Vagina (tissue), 2 donors: ENCODE measurements at regions not wholly inside any gene's neighbourhood (a gene's known extent, or its start where the extent isn't known, plus 50 kb on each side); places are given as distances from the start of the nearest gene placed in this dataset.
"Not testable (repeated sequence)": the region's sequence is repeated elsewhere in the genome, so short reads cannot be mapped to it uniquely, and the experiment has no call there.

ENCODE experiments used
- DNase-seq, 2 donors: peaks; one replicate each; pipeline ENCODE4 v3.0.0-alpha.2; 2017; ENCODE audit errors: extremely low spot score in 2 of 2
- H3K27ac ChIP-seq: fragments of 200-600 bp; sonication (generic); one replicate; pipeline ENCODE4 v1.5.1; 2019
- H3K27me3 ChIP-seq: fragments of 200-600 bp; sonication (generic); one replicate; pipeline ENCODE4 v1.5.1; 2019
- H3K36me3 ChIP-seq, 2 donors: fragments of 200-600 bp; sonication (generic); one replicate each; pipeline ENCODE4 v1.5.1; 2017 to 2019
- H3K4me1 ChIP-seq: fragments of 200-600 bp; sonication (generic); one replicate; pipeline ENCODE4 v1.5.1; 2019
- H3K4me3 ChIP-seq, 2 donors: fragments of 200-600 bp; sonication (generic); 1 replicate in 1 of 2; 2 replicates in 1 of 2; pipeline ENCODE4 v1.5.1; 2016 to 2019
- H3K9me3 ChIP-seq: fragments of 200-600 bp; sonication (generic); one replicate; pipeline ENCODE4 v1.5.1; 2019
- POLR2A ChIP-seq, 2 donors: fragments of 450-650 bp; IDR thresholded peaks; one replicate each; pipeline ENCODE4 v1.6.1; 2017; ENCODE audit warnings: antibody characterized with exemption in 2 of 2, mild to moderate bottlenecking in 2 of 2, moderate library complexity in 2 of 2
- POLR2AphosphoS5 ChIP-seq, 2 donors: sonication (generic); formaldehyde crosslinking; IDR thresholded peaks; one replicate each; pipeline ENCODE4 v1.9.0; 2017; ENCODE audit warnings: antibody characterized with exemption in 2 of 2, mild to moderate bottlenecking in 2 of 2, low read depth in 1 of 2; ENCODE audit not compliant: insufficient read depth in 1 of 2
- intact Hi-C: fragments of 100-400 bp; cut with DNase I; formaldehyde crosslinking; loops from one replicate; pipeline ENCODE4 v1.15.1; 2023
- TF ChIP-seq, protein P1 (sequence below), 3 experiments: fragments of 450-650 bp in 2 of 3; fragments of 200-600 bp in 1 of 3; sonication (generic) in 1 of 3; IDR thresholded peaks; one replicate each; pipeline ENCODE4 v1.5.1; 2017 to 2019; ENCODE audit warnings: antibody characterized with exemption in 3 of 3, mild to moderate bottlenecking in 2 of 3, moderate library complexity in 2 of 3

DNA sequence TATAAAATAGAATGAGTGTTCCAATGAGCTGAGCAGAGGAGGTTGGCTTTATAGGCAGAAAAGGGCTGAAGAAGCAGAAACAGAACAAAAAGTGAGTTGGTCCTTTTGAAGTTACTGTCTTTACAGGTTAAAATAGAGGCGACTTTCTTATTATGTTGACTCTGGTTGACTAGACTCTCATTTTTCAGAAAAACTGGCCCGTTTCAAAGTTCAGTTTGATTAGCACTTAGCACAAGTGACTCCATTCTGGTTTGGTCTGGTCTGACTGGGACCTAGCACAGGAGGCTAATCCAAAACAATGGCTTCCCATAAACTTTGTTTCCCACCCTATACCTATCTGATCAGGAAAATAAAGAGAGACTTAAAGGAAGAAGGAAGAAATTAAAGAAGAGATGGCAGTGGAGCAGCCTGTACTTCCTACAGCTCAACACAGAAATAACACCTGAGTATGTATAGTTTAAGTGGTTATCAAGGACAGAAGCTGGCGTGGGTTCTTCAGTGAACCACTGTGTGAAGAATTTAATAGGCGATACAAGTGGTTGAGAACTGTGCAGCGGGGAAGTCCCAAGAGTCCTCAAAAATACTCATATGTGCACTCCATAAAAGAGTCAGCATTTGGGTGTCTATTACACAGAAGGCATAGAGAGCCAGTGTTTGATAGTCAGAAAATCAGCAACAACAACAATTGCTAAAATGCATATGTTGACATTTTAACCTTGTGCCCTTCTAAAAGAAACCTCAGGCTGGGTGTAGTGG lies 554.8 kb upstream of the HTR2C start:
- Histone ChIP-seq H3K4me1 (no peaks in the 10 kb centered on the region), H3K9me3 (no peaks in the 10 kb centered on the region), H3K27me3 (no peaks in the 10 kb centered on the region), H3K4me3 (no peak overlapping the region), H3K27ac (no peak overlapping the region), H3K36me3 (no peaks in the 10 kb centered on the region)
- intact Hi-C loops = no loop called here
- no peak for DNase-seq
- TF ChIP-seq POLR2A (IDR thresholded peaks at IDR 0.05) (no peak), POLR2AphosphoS5 (IDR thresholded peaks at IDR 0.05; ENCODE audit: insufficient read depth in 1 of 2, low read depth in 1 of 2) (no peak)
- TF ChIP-seq, protein P1, sequence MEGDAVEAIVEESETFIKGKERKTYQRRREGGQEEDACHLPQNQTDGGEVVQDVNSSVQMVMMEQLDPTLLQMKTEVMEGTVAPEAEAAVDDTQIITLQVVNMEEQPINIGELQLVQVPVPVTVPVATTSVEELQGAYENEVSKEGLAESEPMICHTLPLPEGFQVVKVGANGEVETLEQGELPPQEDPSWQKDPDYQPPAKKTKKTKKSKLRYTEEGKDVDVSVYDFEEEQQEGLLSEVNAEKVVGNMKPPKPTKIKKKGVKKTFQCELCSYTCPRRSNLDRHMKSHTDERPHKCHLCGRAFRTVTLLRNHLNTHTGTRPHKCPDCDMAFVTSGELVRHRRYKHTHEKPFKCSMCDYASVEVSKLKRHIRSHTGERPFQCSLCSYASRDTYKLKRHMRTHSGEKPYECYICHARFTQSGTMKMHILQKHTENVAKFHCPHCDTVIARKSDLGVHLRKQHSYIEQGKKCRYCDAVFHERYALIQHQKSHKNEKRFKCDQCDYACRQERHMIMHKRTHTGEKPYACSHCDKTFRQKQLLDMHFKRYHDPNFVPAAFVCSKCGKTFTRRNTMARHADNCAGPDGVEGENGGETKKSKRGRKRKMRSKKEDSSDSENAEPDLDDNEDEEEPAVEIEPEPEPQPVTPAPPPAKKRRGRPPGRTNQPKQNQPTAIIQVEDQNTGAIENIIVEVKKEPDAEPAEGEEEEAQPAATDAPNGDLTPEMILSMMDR (IDR thresholded peaks at IDR 0.05) = no peak

DNA sequence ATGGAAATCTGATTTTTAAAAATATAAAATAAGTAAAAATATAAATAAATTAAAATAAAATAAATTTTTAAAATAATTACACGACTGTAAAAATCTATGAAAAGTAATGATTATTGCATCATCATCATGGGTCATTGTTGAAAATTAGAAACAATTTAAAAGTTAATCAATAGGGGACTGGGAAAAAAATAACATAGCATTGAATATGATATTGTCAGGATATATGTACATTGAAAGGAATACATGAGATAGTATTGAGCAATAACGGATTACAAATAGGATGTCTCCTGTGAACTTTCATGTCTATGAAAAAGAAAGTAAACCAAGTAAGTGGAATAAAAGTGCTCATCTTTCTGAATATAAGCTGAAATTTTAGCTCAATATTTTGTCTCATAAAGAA lies 566.8 kb upstream of the HTR2C start:
- intact Hi-C loops = no loop called here
- no peak overlapping the region for H3K27ac ChIP-seq
- H3K9me3 ChIP-seq = no peaks in the 10 kb centered on the region
- no peaks in the 10 kb centered on the region for H3K4me1 ChIP-seq
- no peaks in the 10 kb centered on the region for H3K27me3 ChIP-seq
- no peak for DNase-seq
- TF ChIP-seq POLR2AphosphoS5 (IDR thresholded peaks at IDR 0.05; ENCODE audit: insufficient read depth in 1 of 2, low read depth in 1 of 2) (no peak), POLR2A (IDR thresholded peaks at IDR 0.05) (no peak)
- TF ChIP-seq, protein P1 (IDR thresholded peaks at IDR 0.05) = no peak
- no peaks in the 10 kb centered on the region for H3K36me3 ChIP-seq
- no peak overlapping the region for H3K4me3 ChIP-seq

DNA sequence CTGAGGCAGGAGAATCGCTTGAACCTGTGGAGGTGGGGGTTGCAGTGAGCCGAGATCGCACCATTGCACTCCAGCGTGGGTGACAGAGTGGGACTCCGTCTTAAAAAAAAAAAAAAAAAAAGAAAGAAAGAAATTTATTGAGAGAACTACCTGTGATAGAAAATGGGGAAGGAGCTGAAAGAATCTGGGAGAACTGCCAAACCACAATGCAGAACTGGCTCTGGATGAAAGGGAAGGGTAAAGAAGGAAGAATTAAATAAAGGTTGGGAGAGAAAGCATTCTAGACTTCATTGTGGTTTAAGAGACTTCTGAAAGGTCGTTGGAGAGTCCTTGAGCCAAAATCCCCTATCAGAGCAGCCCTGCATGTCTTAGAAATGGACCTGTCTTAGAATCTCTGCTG lies 567.9 kb upstream of the HTR2C start:
- no peaks in the 10 kb centered on the region for H3K36me3 ChIP-seq
- no peak for TF ChIP-seq POLR2AphosphoS5 (IDR thresholded peaks at IDR 0.05; ENCODE audit: insufficient read depth in 1 of 2, low read depth in 1 of 2)
- TF ChIP-seq, protein P1 (IDR thresholded peaks at IDR 0.05) = no peak
- TF ChIP-seq POLR2A (IDR thresholded peaks at IDR 0.05) = no peak
- no peak overlapping the region for H3K4me3 ChIP-seq
- intact Hi-C loops = no loop called here
- no peaks in the 10 kb centered on the region for H3K9me3 ChIP-seq
- no peak for DNase-seq
- H3K4me1 ChIP-seq = no peaks in the 10 kb centered on the region
- no peak overlapping the region for H3K27ac ChIP-seq
- H3K27me3 ChIP-seq = no peaks in the 10 kb centered on the region

DNA sequence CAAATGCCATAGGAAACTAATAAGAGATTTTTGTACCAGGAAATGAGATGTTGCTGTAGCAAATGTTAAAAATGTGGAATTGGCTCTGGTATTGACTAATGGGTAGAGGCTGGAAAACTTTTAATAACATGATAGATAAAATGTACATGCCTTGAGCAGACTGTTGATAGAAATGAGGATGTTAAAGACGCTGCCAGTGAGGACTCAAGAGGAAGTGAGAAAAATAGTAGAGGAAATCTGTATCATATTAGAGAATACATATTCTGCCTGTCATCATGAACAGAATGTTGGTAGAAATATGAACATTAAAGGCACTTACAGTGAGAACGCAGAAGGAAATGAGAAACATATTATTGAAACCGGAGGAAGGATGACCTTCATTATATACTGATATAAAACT lies 577.2 kb upstream of the HTR2C start:
- Histone ChIP-seq H3K9me3 (no peaks in the 10 kb centered on the region), H3K4me3 (no peak overlapping the region)
- no peak for TF ChIP-seq POLR2AphosphoS5 (IDR thresholded peaks at IDR 0.05; ENCODE audit: insufficient read depth in 1 of 2, low read depth in 1 of 2)
- TF ChIP-seq, protein P1 (IDR thresholded peaks at IDR 0.05) = no peak
- TF ChIP-seq POLR2A (IDR thresholded peaks at IDR 0.05) = no peak

DNA sequence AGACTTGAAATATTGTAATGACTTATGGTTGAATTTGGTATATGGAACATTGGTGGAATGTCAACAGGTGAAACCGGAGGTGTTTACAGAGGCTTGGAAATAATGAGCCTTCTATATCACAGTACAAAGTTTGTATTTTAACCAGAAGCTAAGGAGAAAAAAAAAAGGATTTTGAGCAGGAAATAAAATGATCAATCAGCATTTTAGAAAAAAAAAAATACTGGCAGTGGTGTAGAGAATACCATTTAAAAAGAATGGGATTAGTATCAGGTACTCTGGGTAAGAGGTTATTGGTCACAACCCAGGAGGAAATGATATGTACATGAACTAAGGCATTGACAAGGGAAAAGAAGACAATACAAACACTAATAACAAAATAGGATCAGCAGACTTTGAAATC lies 587.1 kb upstream of the HTR2C start:
- H3K4me1 ChIP-seq = no peaks in the 10 kb centered on the region
- H3K27ac ChIP-seq = no peak overlapping the region
- H3K27me3 ChIP-seq = no peaks in the 10 kb centered on the region
- DNase-seq = no peak
- no peaks in the 10 kb centered on the region for H3K36me3 ChIP-seq
- TF ChIP-seq, protein P1 (IDR thresholded peaks at IDR 0.05) = no peak
- TF ChIP-seq POLR2A (IDR thresholded peaks at IDR 0.05) (no peak), POLR2AphosphoS5 (IDR thresholded peaks at IDR 0.05; ENCODE audit: insufficient read depth in 1 of 2, low read depth in 1 of 2) (no peak)
- H3K4me3 ChIP-seq = no peak overlapping the region
- no peaks in the 10 kb centered on the region for H3K9me3 ChIP-seq
- intact Hi-C loops = no loop called here

More for the DNA sequence above, 577.2 kb upstream of the HTR2C start:
- no peak for DNase-seq
- intact Hi-C loops = no loop called here
- H3K36me3 ChIP-seq = no peaks in the 10 kb centered on the region
- H3K27ac ChIP-seq = no peak overlapping the region
- no peaks in the 10 kb centered on the region for H3K4me1 ChIP-seq
- no peaks in the 10 kb centered on the region for H3K27me3 ChIP-seq

DNA sequence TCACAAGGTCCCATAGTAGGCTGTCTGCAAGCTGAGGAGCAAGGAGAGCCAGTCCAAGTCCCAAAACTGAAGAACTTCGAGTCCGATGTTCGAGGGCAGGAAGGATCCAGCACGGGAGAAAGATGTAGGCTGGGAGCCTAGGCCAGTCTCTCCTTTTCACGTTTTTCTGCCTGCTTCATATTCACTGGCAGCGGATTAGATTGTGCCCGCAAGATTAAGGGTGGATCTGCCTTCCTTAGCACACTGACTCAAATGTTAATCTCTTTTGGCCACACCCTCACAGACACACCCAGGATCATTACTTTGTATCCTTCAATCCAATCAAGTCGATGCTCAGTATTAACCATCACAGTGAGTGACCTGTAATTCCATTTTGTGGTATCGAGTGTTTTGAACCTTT lies 592.2 kb upstream of the HTR2C start:
- H3K36me3 ChIP-seq, H3K4me1 ChIP-seq, DNase-seq, intact Hi-C loops, H3K27me3 ChIP-seq, H3K4me3 ChIP-seq, H3K9me3 ChIP-seq, H3K27ac ChIP-seq: not testable (repeated sequence)

DNA sequence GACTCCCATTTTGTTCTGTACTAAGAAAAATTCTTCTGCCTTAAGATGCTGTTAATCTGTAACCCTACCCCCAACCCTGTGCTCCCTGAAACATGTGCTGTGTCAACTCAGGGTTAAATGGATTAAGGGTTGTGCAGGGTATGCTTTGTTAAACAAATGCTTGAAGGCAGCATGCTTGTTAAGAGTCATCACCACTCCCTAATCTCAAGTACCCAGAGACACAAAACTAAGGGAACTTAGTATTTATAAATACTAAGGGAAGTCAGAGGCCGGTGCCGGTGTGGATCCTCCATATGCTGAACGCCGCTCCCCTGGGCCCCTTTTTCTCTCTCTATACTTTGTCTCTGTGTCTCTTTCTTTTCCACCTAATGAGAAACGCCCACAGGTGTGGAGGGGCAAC lies 593.2 kb upstream of the HTR2C start:
- H3K27ac ChIP-seq, DNase-seq, intact Hi-C loops, H3K36me3 ChIP-seq, H3K4me3 ChIP-seq, H3K27me3 ChIP-seq, H3K9me3 ChIP-seq, H3K4me1 ChIP-seq: not testable (repeated sequence)
